ENCODE measurements at regions not wholly inside any gene's neighbourhood (a gene's known extent, or its start where the extent isn't known, plus 50 kb on each side); places are given as distances from the start of the nearest gene placed in this dataset.

DNA sequence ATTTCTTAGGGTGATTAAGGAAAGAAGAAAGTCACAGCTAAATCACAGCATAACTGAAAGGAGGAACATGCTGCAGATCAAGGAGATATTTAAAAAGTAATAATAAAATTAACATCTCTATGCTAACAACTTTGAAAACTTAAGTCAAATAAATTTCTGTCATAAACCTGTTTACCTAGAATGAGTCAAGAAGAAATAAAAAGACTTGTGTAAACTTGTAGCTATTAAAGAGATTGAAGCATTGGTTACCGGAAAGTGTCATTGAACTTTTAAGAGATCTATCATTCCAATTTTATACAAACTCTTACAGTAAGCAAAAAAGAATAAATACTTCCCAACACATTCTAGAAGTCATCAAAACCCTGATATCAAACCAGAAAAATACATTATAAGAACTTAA is 520.1 kb upstream of the SYT4 start:
- no peaks in the 10 kb centered on the region for H3K36me3 ChIP-seq
- H3K4me1 ChIP-seq: no peaks in the 10 kb centered on the region
- TF ChIP-seq, protein P1, sequence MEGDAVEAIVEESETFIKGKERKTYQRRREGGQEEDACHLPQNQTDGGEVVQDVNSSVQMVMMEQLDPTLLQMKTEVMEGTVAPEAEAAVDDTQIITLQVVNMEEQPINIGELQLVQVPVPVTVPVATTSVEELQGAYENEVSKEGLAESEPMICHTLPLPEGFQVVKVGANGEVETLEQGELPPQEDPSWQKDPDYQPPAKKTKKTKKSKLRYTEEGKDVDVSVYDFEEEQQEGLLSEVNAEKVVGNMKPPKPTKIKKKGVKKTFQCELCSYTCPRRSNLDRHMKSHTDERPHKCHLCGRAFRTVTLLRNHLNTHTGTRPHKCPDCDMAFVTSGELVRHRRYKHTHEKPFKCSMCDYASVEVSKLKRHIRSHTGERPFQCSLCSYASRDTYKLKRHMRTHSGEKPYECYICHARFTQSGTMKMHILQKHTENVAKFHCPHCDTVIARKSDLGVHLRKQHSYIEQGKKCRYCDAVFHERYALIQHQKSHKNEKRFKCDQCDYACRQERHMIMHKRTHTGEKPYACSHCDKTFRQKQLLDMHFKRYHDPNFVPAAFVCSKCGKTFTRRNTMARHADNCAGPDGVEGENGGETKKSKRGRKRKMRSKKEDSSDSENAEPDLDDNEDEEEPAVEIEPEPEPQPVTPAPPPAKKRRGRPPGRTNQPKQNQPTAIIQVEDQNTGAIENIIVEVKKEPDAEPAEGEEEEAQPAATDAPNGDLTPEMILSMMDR (IDR thresholded peaks at IDR 0.05): no peak
- H3K27ac ChIP-seq: no peak overlapping the region
- H3K4me3 ChIP-seq: no peak overlapping the region
- no peaks in the 10 kb centered on the region for H3K9me3 ChIP-seq
- intact Hi-C loops (cut with DNase I; ENCODE audit: low total_unique reads): no loop called here
- no peak for DNase-seq
- no peaks in the 10 kb centered on the region for H3K27me3 ChIP-seq

DNA sequence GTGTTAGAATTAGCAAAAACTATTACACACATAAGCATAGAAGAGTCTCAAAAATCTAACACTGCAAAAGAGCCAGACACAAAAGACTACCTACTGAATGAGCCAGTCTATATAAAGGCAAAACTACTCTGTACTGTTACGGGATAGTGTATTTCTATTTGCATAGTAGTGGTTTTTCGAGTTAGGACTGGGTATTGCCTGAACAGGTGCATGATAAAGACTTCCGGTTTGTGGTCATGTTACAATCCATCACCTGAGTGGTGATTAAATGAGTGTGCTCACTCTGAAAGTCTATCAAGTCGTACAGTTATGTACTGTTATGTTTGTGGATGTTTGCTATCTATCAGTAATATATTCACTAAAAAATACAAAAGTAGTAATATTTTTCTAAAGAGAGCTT is 523.3 kb upstream of the SYT4 start:
- Histone ChIP-seq H3K4me1 (no peaks in the 10 kb centered on the region), H3K36me3 (no peaks in the 10 kb centered on the region), H3K27ac (no peak overlapping the region), H3K27me3 (no peaks in the 10 kb centered on the region), H3K9me3 (no peaks in the 10 kb centered on the region), H3K4me3 (no peak overlapping the region)
- intact Hi-C loops (cut with DNase I; ENCODE audit: low total_unique reads): no loop called here
- no peak for DNase-seq
- TF ChIP-seq, protein P1 (IDR thresholded peaks at IDR 0.05): no peak

DNA sequence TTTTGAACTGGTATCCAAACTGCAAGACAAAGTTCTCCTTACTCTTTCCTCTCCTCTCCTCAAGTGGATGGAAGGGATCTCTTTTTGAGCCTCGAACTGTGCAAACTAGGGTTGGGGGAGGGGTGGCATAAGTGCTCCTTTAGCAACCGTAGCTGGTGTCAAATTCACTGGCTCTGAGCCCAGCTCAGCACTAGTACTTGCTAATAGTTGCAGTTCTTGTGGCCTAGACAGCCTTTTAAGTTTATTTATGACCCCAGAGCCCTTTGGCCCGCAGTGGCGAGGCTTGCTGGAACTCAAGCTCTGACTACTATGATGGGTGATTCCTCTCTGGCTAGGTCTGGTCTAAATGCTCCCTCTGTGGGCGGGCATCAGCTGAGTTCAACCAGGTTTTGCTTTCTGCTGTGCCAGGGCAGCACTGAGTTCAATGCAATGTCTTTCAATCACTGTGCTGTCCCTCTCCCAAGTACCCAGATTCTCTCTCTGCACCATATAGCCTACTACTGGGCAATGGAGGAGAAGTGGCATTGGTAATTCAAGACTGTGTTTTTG is 528.4 kb upstream of the SYT4 start:
- no peak overlapping the region for H3K27ac ChIP-seq
- intact Hi-C loops (cut with DNase I; ENCODE audit: low total_unique reads): no loop called here
- DNase-seq: no peak
- H3K4me3 ChIP-seq: no peak overlapping the region
- H3K9me3 ChIP-seq: no peaks in the 10 kb centered on the region
- no peaks in the 10 kb centered on the region for H3K4me1 ChIP-seq
- TF ChIP-seq, protein P1 (IDR thresholded peaks at IDR 0.05): no peak
- H3K36me3 ChIP-seq: no peaks in the 10 kb centered on the region
- H3K27me3 ChIP-seq: no peaks in the 10 kb centered on the region

DNA sequence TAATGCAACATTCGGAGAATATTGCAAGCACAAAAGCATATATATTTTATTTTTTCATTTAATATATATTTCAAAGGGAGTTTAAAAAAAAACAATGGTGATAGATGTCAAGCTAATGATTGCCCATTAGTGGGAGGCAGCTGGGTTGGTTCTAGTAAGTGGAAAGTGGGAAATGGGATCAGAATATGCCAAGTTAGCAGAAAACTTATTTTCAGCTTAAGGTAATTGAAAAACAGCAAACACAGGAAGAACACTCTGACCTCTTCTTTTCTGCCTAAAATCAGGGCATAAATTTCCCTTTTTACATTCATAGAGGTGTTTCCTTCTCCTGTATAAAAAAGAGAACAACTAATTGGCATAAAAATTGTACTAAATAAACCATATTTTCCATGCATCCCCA is 535.3 kb upstream of the SYT4 start:
- H3K4me1 ChIP-seq: no peaks in the 10 kb centered on the region
- no peaks in the 10 kb centered on the region for H3K36me3 ChIP-seq
- TF ChIP-seq, protein P1 (IDR thresholded peaks at IDR 0.05): no peak
- H3K27me3 ChIP-seq: no peaks in the 10 kb centered on the region
- no peaks in the 10 kb centered on the region for H3K9me3 ChIP-seq
- intact Hi-C loops (cut with DNase I; ENCODE audit: low total_unique reads): no loop called here
- H3K4me3 ChIP-seq: no peak overlapping the region
- no peak overlapping the region for H3K27ac ChIP-seq
- no peak for DNase-seq

DNA sequence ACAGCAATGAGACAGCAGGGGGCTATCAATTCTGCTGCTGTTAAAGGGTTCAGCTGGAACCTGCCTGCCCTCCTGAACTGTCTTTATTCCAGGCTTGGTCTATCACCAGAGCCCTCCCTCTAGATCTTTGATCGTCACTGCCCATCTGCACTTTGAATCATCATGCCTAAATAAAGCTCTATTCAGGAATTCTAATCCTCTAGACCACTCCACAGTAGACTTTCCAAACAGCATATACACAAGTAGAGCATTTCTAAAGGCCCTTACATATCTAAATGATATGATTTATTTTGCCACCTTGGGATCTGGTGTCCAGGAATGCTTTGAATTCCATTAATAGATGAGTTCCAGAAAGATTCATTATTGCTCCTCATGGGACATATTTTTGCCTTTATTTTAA is 542.1 kb upstream of the SYT4 start:
- no peaks in the 10 kb centered on the region for H3K36me3 ChIP-seq
- TF ChIP-seq, protein P1 (IDR thresholded peaks at IDR 0.05): no peak
- intact Hi-C loops (cut with DNase I; ENCODE audit: low total_unique reads): no loop called here
- H3K27ac ChIP-seq: no peak overlapping the region
- H3K9me3 ChIP-seq: no peaks in the 10 kb centered on the region
- H3K4me1 ChIP-seq: no peaks in the 10 kb centered on the region
- H3K27me3 ChIP-seq: no peaks in the 10 kb centered on the region
- no peak overlapping the region for H3K4me3 ChIP-seq
- DNase-seq: no peak

DNA sequence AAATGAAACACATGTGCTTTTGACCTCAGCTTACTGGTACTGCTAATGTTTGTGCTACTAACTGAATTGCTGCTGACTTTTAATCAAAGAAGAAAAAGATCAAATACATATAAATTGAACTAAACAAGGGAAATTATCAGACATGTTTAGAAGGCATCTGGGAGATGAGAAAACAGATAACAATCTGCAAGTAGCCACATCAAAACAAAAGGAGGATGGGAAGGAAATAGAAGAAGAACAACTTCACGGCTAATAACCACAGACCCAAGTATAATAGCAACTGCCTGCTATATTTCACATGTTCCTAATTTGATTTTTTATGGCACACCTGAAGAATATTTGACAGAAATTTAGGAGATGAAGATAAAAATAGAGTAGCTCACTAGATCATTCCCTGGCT is 542.6 kb upstream of the SYT4 start:
- TF ChIP-seq, protein P1 (IDR thresholded peaks at IDR 0.05): no peak
- no peak overlapping the region for H3K4me3 ChIP-seq
- intact Hi-C loops (cut with DNase I; ENCODE audit: low total_unique reads): no loop called here
- no peaks in the 10 kb centered on the region for H3K36me3 ChIP-seq
- no peaks in the 10 kb centered on the region for H3K27me3 ChIP-seq
- H3K9me3 ChIP-seq: no peaks in the 10 kb centered on the region
- H3K4me1 ChIP-seq: no peaks in the 10 kb centered on the region
- H3K27ac ChIP-seq: no peak overlapping the region
- no peak for DNase-seq

Measured in tibial artery (tissue), 4 donors.